ENCODE measurements at regions not wholly inside any gene's neighbourhood (a gene's known extent, or its start where the extent isn't known, plus 50 kb on each side); places are given as distances from the start of the nearest gene placed in this dataset.

GRCh38 chr3:66149269-66149668 lies 71.5 kb upstream of the SLC25A26 start:
- Histone ChIP-seq H3K36me3 (ENCODE audit: insufficient read depth in 1 of 2, low read depth in 1 of 2) (no peaks in the 10 kb centered on the region), H3K9me3 (no peaks in the 10 kb centered on the region), H3K4me3 (no peak overlapping the region), H3K27me3 (ENCODE audit: insufficient read depth in 3 of 3, low read length in 2 of 3) (no peaks in the 10 kb centered on the region), H3K4me1 (peaks cover 5% of the 10 kb centered on the region), H3K27ac (no peak overlapping the region)
- ATAC-seq, result no peak
- no peak for TF ChIP-seq CTCF (IDR thresholded peaks at IDR 0.05)
- DNase-seq, result no peak
- 78 to 90% (median 80%) methylated on average over 1 of the region's 1 CpG for WGBS, 3 donors
- intact Hi-C loops (cut with DNase I), result no loop called here

GRCh38 chr3:66145408-66145733 lies 75.4 kb upstream of the SLC25A26 start:
- H3K9me3 ChIP-seq, result no peaks in the 10 kb centered on the region
- intact Hi-C loops (cut with DNase I), result no loop called here
- no peak for TF ChIP-seq CTCF (IDR thresholded peaks at IDR 0.05)
- H3K4me3 ChIP-seq, result no peak overlapping the region
- no peak overlapping the region for H3K27ac ChIP-seq
- ATAC-seq (no peak), DNase-seq (no peak)
- no peaks in the 10 kb centered on the region for H3K27me3 ChIP-seq (ENCODE audit: insufficient read depth in 3 of 3, low read length in 2 of 3)
- H3K36me3 ChIP-seq (ENCODE audit: insufficient read depth in 1 of 2, low read depth in 1 of 2), result no peaks in the 10 kb centered on the region
- no peaks in the 10 kb centered on the region for H3K4me1 ChIP-seq

- ATAC-seq (no peak), DNase-seq (no peak)
- Histone ChIP-seq H3K36me3 (ENCODE audit: insufficient read depth in 1 of 2, low read depth in 1 of 2) (no peaks in the 10 kb centered on the region), H3K4me3 (no peak overlapping the region), H3K27ac (no peak overlapping the region), H3K4me1 (no peaks in the 10 kb centered on the region), H3K9me3 (no peaks in the 10 kb centered on the region), H3K27me3 (ENCODE audit: insufficient read depth in 3 of 3, low read length in 2 of 3) (no peaks in the 10 kb centered on the region)
- intact Hi-C loops (cut with DNase I), result no loop called here
- no peak for TF ChIP-seq CTCF (IDR thresholded peaks at IDR 0.05)
- 44 to 61% (median 53%) methylated on average over 7 of the region's 7 CpGs for WGBS, 3 donors
These were observed 76.0 kb upstream of the SLC25A26 start for GRCh38 chr3:66144568-66145407.

GRCh38 chr3:66142079-66142478 lies 78.7 kb upstream of the SLC25A26 start:
- Histone ChIP-seq H3K9me3 (no peaks in the 10 kb centered on the region), H3K4me3 (no peak overlapping the region), H3K27ac (no peak overlapping the region), H3K27me3 (ENCODE audit: insufficient read depth in 3 of 3, low read length in 2 of 3) (no peaks in the 10 kb centered on the region), H3K36me3 (ENCODE audit: insufficient read depth in 1 of 2, low read depth in 1 of 2) (no peaks in the 10 kb centered on the region), H3K4me1 (peaks cover 3% of the 10 kb centered on the region)
- no peak for TF ChIP-seq CTCF (IDR thresholded peaks at IDR 0.05)
- DNase-seq (no peak), ATAC-seq (no peak)
- intact Hi-C loops (cut with DNase I), result no loop called here
- 92 to 98% (median 93%) methylated on average over 1 of the region's 1 CpG for WGBS, 3 donors

Measured in psoas muscle (tissue), 7 donors.